Testis (tissue), 2 donors: ENCODE measurements at regions not wholly inside any gene's neighbourhood (a gene's known extent, or its start where the extent isn't known, plus 50 kb on each side); places are given as distances from the start of the nearest gene placed in this dataset.

ENCODE experiments used
- CTCF ChIP-seq, 3 experiments: fragments of 450-650 bp in 2 of 3; fragments of 200-600 bp in 1 of 3; sonication (generic) in 1 of 3; IDR thresholded peaks; one replicate each; pipeline ENCODE4 v1.5.1; 2016 to 2019; ENCODE audit warnings: antibody characterized with exemption in 3 of 3, mild to moderate bottlenecking in 2 of 3, moderate library complexity in 1 of 3
- POLR2A ChIP-seq: fragments of 450-650 bp; IDR thresholded peaks from one replicate; pipeline ENCODE4 v1.6.1; 2017; ENCODE audit warnings: antibody characterized with exemption, mild to moderate bottlenecking, moderate library complexity

DNA sequence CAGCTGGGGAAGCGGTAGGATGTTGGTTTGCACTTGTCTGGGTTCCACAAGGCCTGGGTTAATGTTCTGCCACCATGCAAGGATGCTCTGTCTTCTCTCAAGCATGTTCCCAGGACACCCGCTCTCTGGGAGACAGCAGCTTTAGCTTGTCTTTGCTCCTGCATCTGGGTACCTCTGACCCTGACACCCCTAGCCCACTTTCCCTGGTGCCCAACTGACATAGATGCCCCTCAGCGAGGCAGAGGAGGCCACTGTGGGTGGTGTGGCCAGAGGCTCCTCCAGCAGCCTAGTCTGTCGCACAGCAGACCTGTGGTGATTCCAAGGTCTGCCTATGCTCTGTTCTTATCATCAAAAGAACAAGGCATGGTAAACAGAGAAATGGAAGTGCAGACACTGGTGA, 83.6 kb upstream of the ALDH1L1 start:
- TF ChIP-seq POLR2A (no peak), CTCF (IDR thresholded peaks at IDR 0.05) (no peak)
